ENCODE measurements at regions not wholly inside any gene's neighbourhood (a gene's known extent, or its start where the extent isn't known, plus 50 kb on each side); places are given as distances from the start of the nearest gene placed in this dataset.
A peak's percentile ranks its signal among the peaks of the same experiment; 100 is the strongest.

- DNase-seq, result peak; percentile 31
Measured at GRCh38 chr2:187942876-187943275, 348.8 kb upstream of the GULP1 start.

GRCh38 chr2:187943772-187944369, 347.8 kb upstream of the GULP1 start:
- no peak for DNase-seq

GRCh38 chr2:187949859-187950258, 341.8 kb upstream of the GULP1 start:
- no peak for DNase-seq

- no peak for DNase-seq
Measured at GRCh38 chr2:187951470-187952218, 340.0 kb upstream of the GULP1 start.

- peak; percentile 41 for DNase-seq
Measured at GRCh38 chr2:187956906-187957534, 334.7 kb upstream of the GULP1 start.

GRCh38 chr2:187959821-187960220, 331.9 kb upstream of the GULP1 start:
- no peak for DNase-seq

- DNase-seq, result no peak
Measured at GRCh38 chr2:187962538-187962937, 329.1 kb upstream of the GULP1 start.

GRCh38 chr2:187964746-187965145, 326.9 kb upstream of the GULP1 start:
- DNase-seq, result peak; percentile 54

GRCh38 chr2:187966924-187967323, 324.8 kb upstream of the GULP1 start:
- no peak for DNase-seq

- DNase-seq, result no peak
Measured at GRCh38 chr2:187971893-187972292, 319.8 kb upstream of the GULP1 start.

- no peak for DNase-seq
Measured at GRCh38 chr2:187976259-187976985, 315.3 kb upstream of the GULP1 start.

- DNase-seq, result no peak
Measured at GRCh38 chr2:187976986-187977333, 314.7 kb upstream of the GULP1 start.

GRCh38 chr2:187978356-187978755, 313.3 kb upstream of the GULP1 start:
- no peak for DNase-seq

- peak; percentile 95 for DNase-seq
Measured at GRCh38 chr2:187982668-187983067, 309.0 kb upstream of the GULP1 start.

GRCh38 chr2:187985195-187985594, 306.5 kb upstream of the GULP1 start:
- DNase-seq, result no peak

GRCh38 chr2:187985923-187986322, 305.8 kb upstream of the GULP1 start:
- DNase-seq, result no peak

- peak; percentile 51 for DNase-seq
Measured at GRCh38 chr2:187986390-187987105, 305.1 kb upstream of the GULP1 start.

GRCh38 chr2:187988348-187988747, 303.3 kb upstream of the GULP1 start:
- no peak for DNase-seq

- no peak for DNase-seq
Measured at GRCh38 chr2:187989925-187990623, 301.6 kb upstream of the GULP1 start.

GRCh38 chr2:187991389-187991788, 300.3 kb upstream of the GULP1 start:
- no peak for DNase-seq

- peak; percentile 54 for DNase-seq
Measured at GRCh38 chr2:187994464-187995331, 297.0 kb upstream of the GULP1 start.

Measured in fibroblast of skin of back (primary cell).